NT2/D1 (cell line): ENCODE measurements at regions not wholly inside any gene's neighbourhood (a gene's known extent, or its start where the extent isn't known, plus 50 kb on each side); places are given as distances from the start of the nearest gene placed in this dataset.

ENCODE experiments used
- SUZ12 ChIP-seq: IDR thresholded peaks from 2 replicates; pipeline ENCODE4 v1.6.1; 2011; ENCODE audit not compliant: insufficient read length, insufficient read depth; ENCODE audit errors: extremely low read depth
- YY1 ChIP-seq: IDR thresholded peaks from 2 replicates; pipeline ENCODE4 v1.6.1; 2011; ENCODE audit not compliant: insufficient read length, insufficient read depth
- ZNF274 ChIP-seq: IDR thresholded peaks from 2 replicates; pipeline ENCODE4 v1.6.1; 2011; ENCODE audit warnings: mild to moderate bottlenecking, low read depth, low read length

DNA sequence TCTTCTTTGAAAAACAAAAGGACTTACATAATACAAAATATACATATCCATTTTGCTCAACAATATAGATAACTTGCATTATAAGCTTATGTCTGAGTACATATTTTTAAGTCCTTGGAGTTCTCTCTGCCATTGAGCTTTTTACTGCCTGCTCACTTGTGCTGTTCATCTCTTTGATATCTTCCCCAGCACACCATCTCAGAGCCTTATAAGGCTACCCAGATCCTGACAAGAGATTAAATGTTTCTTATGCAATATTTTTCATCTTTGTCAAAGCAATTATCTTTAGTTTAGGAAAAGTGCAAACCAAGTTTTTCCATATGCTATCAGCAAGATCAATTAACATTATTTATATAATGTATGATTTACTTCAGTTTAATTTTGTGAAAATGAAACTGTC lies 60.7 kb upstream of the ITGA1 start:
- TF ChIP-seq ZNF274: no peak
- no peak for TF ChIP-seq YY1
- no peak for TF ChIP-seq SUZ12
